ENCODE measurements at regions not wholly inside any gene's neighbourhood (a gene's known extent, or its start where the extent isn't known, plus 50 kb on each side); places are given as distances from the start of the nearest gene placed in this dataset.
A peak's percentile ranks its signal among the peaks of the same experiment; 100 is the strongest.

- DNase-seq (ENCODE audit: low read depth): no peak
- no peak overlapping the region for H3K4me3 ChIP-seq (ENCODE audit: control insufficient read depth, low read depth, low read length)
- TF ChIP-seq CTCF (conservative IDR thresholded peaks at IDR 0.05; ENCODE audit: control insufficient read depth, insufficient read depth, low read depth, low read length): no peak
Measured at GRCh38 chr1:119294722-119295121, 73.9 kb upstream of the HAO2 start.

- no peak overlapping the region for H3K4me3 ChIP-seq (ENCODE audit: control insufficient read depth, low read depth, low read length)
- no peak for TF ChIP-seq CTCF (conservative IDR thresholded peaks at IDR 0.05; ENCODE audit: control insufficient read depth, insufficient read depth, low read depth, low read length)
- peak; percentile 74 for DNase-seq (ENCODE audit: low read depth)
Measured at GRCh38 chr1:119298687-119299303, 69.8 kb upstream of the HAO2 start.

- DNase-seq (ENCODE audit: low read depth): no peak
- no peak overlapping the region for H3K4me3 ChIP-seq (ENCODE audit: control insufficient read depth, low read depth, low read length)
- TF ChIP-seq CTCF (conservative IDR thresholded peaks at IDR 0.05; ENCODE audit: control insufficient read depth, insufficient read depth, low read depth, low read length): no peak
Measured at GRCh38 chr1:119302011-119302410, 66.6 kb upstream of the HAO2 start.

- no peak overlapping the region for H3K4me3 ChIP-seq (ENCODE audit: control insufficient read depth, low read depth, low read length)
- no peak for TF ChIP-seq CTCF (conservative IDR thresholded peaks at IDR 0.05; ENCODE audit: control insufficient read depth, insufficient read depth, low read depth, low read length)
- no peak for DNase-seq (ENCODE audit: low read depth)
Measured at GRCh38 chr1:119308130-119308700, 60.4 kb upstream of the HAO2 start.

- no peak overlapping the region for H3K4me3 ChIP-seq (ENCODE audit: control insufficient read depth, low read depth, low read length)
- TF ChIP-seq CTCF (conservative IDR thresholded peaks at IDR 0.05; ENCODE audit: control insufficient read depth, insufficient read depth, low read depth, low read length): no peak
- DNase-seq (ENCODE audit: low read depth): no peak
Measured at GRCh38 chr1:119308806-119309205, 59.8 kb upstream of the HAO2 start.

- TF ChIP-seq CTCF (conservative IDR thresholded peaks at IDR 0.05; ENCODE audit: control insufficient read depth, insufficient read depth, low read depth, low read length): no peak
- DNase-seq (ENCODE audit: low read depth): no peak
- no peak overlapping the region for H3K4me3 ChIP-seq (ENCODE audit: control insufficient read depth, low read depth, low read length)
Measured at GRCh38 chr1:119310301-119310700, 58.3 kb upstream of the HAO2 start.

Data from fibroblast of mammary gland (primary cell).